Ishikawa (cell line): ENCODE measurements at regions not wholly inside any gene's neighbourhood (a gene's known extent, or its start where the extent isn't known, plus 50 kb on each side); places are given as distances from the start of the nearest gene placed in this dataset.

Experiments
- CEBPB ChIP-seq: IDR thresholded peaks from 2 replicates; pipeline ENCODE4 v1.6.1; 2012
- CREB1 ChIP-seq: IDR thresholded peaks from 2 replicates; pipeline ENCODE4 v1.6.1; 2012; ENCODE audit warnings: low read depth
- EGR1 ChIP-seq: IDR thresholded peaks from 2 replicates; pipeline ENCODE4 v1.6.1; 2012
- EP300 ChIP-seq: IDR thresholded peaks from 2 replicates; pipeline ENCODE4 v1.6.1; 2012; ENCODE audit warnings: borderline replicate concordance
- FOXM1 ChIP-seq: IDR thresholded peaks from 2 replicates; pipeline ENCODE4 v1.6.1; 2012; ENCODE audit warnings: low read depth, borderline replicate concordance
- MAX ChIP-seq: IDR thresholded peaks from 2 replicates; pipeline ENCODE4 v1.6.1; 2012
- NFIC ChIP-seq: IDR thresholded peaks from 2 replicates; pipeline ENCODE4 v1.6.1; 2012
- RAD21 ChIP-seq: IDR thresholded peaks from 2 replicates; pipeline ENCODE4 v1.6.1; 2012; ENCODE audit warnings: low read depth
- REST ChIP-seq: IDR thresholded peaks from 2 replicates; pipeline ENCODE4 v1.6.1; 2012; ENCODE audit warnings: low read depth, mild to moderate bottlenecking
- TAF1 ChIP-seq: IDR thresholded peaks from 2 replicates; pipeline ENCODE4 v1.6.1; 2012; ENCODE audit warnings: low read depth, mild to moderate bottlenecking
- TCF12 ChIP-seq: IDR thresholded peaks from 2 replicates; pipeline ENCODE4 v1.6.1; 2012; ENCODE audit warnings: low read depth
- TEAD4 ChIP-seq: IDR thresholded peaks from 2 replicates; pipeline ENCODE4 v1.6.1; 2012
- USF1 ChIP-seq: IDR thresholded peaks from 2 replicates; pipeline ENCODE4 v1.6.1; 2012
- YY1 ChIP-seq: IDR thresholded peaks from 2 replicates; pipeline ENCODE4 v1.6.1; 2012; ENCODE audit warnings: low read depth
- ZBTB7A ChIP-seq: IDR thresholded peaks from 2 replicates; pipeline ENCODE4 v1.6.1; 2012; ENCODE audit warnings: low read depth

- TF ChIP-seq FOXM1 (no peak), TAF1 (no peak), MAX (no peak)
These were observed 366.2 kb upstream of the BTBD3 start for GRCh38 chr20:11551479-11551878.

GRCh38 chr20:11553603-11554002 lies 364.1 kb upstream of the BTBD3 start:
- TF ChIP-seq CREB1: no peak
- peak; percentile 54 for TF ChIP-seq RAD21

- TF ChIP-seq EP300 (no peak), ZBTB7A (no peak), FOXM1 (no peak), USF1 (no peak), TAF1 (no peak), REST (no peak), TCF12 (no peak), NFIC (no peak), MAX (no peak), CEBPB (no peak), YY1 (no peak), EGR1 (no peak), TEAD4 (no peak), RAD21 (no peak), CREB1 (no peak)
These were observed 362.2 kb upstream of the BTBD3 start for GRCh38 chr20:11555510-11555909.

- no peak for TF ChIP-seq ZBTB7A
- TF ChIP-seq TCF12: no peak
- no peak for TF ChIP-seq MAX
- no peak for TF ChIP-seq USF1
- TF ChIP-seq TAF1: no peak
- no peak for TF ChIP-seq FOXM1
- no peak for TF ChIP-seq EGR1
- no peak for TF ChIP-seq YY1
- TF ChIP-seq NFIC: no peak
- no peak for TF ChIP-seq CEBPB
These were observed 361.3 kb upstream of the BTBD3 start for GRCh38 chr20:11556410-11556809.

GRCh38 chr20:11564491-11564890 lies 353.2 kb upstream of the BTBD3 start:
- TF ChIP-seq NFIC (no peak), REST (no peak), TEAD4 (no peak), CREB1 (no peak), FOXM1 (no peak), TCF12 (no peak), ZBTB7A (no peak), YY1 (no peak), EP300 (no peak), TAF1 (no peak), CEBPB (no peak), EGR1 (no peak), RAD21 (no peak), USF1 (no peak), MAX (no peak)

- TF ChIP-seq TCF12: no peak
These were observed 348.5 kb upstream of the BTBD3 start for GRCh38 chr20:11569163-11569562.
